B cell (primary cell): ENCODE measurements at regions not wholly inside any gene's neighbourhood (a gene's known extent, or its start where the extent isn't known, plus 50 kb on each side); places are given as distances from the start of the nearest gene placed in this dataset.

Experiments
- ATAC-seq: fragments of 200-7000 bp; cut with Tn5 transposase; one replicate; pipeline ENCODE4 v1.10.0; 2021; ENCODE audit warnings: low read depth, mild to moderate bottlenecking, moderate number of reproducible peaks, moderate library complexity
- CTCF ChIA-PET: fragments of 350-600 bp; sonication (Branson Sonifier 250); formaldehyde crosslinking; loops from one replicate; lab custom pipeline; 2021; ENCODE audit warnings: antibody characterized with exemption, inconsistent platforms; lab: Charles Lee
- POLR2A ChIA-PET: fragments of 350-600 bp; sonication (Branson Sonifier 250); formaldehyde crosslinking; loops from one replicate; lab custom pipeline; 2021; ENCODE audit warnings: antibody characterized with exemption; lab: Charles Lee
- DNase-seq: peaks from one replicate; pipeline ENCODE4 v3.0.0; 2013
- H2AFZ ChIP-seq: 2 replicates; pipeline ENCODE4 v1.6.1; 2012; ENCODE audit warnings: mild to moderate bottlenecking, low read depth, low read length; ENCODE audit not compliant: insufficient read depth, poor library complexity, severe bottlenecking
- H3K27ac ChIP-seq, 2 donors: 1 replicate in 1 of 2; 2 replicates in 1 of 2; pipeline ENCODE4 v1.5.1; 2012 to 2013; ENCODE audit warnings: low read length in 2 of 2, mild to moderate bottlenecking in 2 of 2, moderate library complexity in 1 of 2
- H3K27me3 ChIP-seq, 4 experiments: fragments of 200-600 bp in 1 of 4; sonication (generic) in 1 of 4; replicated peaks in 1 of 4; 1 replicate in 2 of 4; 2 replicates in 2 of 4; pipeline versions ENCODE4 v1.6.1 to v1.7.0; 2013 to 2016; ENCODE audit warnings: low read length in 3 of 4, mild to moderate bottlenecking in 2 of 4, mixed read lengths in 1 of 4, moderate library complexity in 1 of 4; ENCODE audit not compliant: insufficient read depth in 4 of 4, control insufficient read depth in 3 of 4; ENCODE audit errors: control extremely low read depth in 1 of 4
- H3K36me3 ChIP-seq, 2 experiments: replicated peaks in 1 of 2; 1 replicate in 1 of 2; 2 replicates in 1 of 2; pipeline versions ENCODE4 v1.6.1 to v1.7.1; 2013; ENCODE audit warnings: low read length in 1 of 2; ENCODE audit not compliant: insufficient read depth in 2 of 2, control insufficient read depth in 1 of 2; ENCODE audit errors: control extremely low read depth in 1 of 2, extremely low read depth in 1 of 2
- H3K4me1 ChIP-seq, 2 donors: fragments of 200-600 bp in 1 of 2; sonication (generic) in 1 of 2; 1 replicate in 1 of 2; 2 replicates in 1 of 2; pipeline versions ENCODE4 v1.5.1 to v1.6.1; 2013 to 2017; ENCODE audit warnings: low read length in 2 of 2; ENCODE audit not compliant: control insufficient read depth in 2 of 2, insufficient read depth in 2 of 2
- H3K4me2 ChIP-seq: replicated peaks from 2 replicates; pipeline ENCODE3; 2012; ENCODE audit warnings: mild to moderate bottlenecking, low read depth, low read length; ENCODE audit not compliant: poor library complexity, severe bottlenecking
- H3K4me3 ChIP-seq, 5 experiments: fragments of 200-600 bp in 1 of 5; sonication (generic) in 1 of 5; 1 replicate in 3 of 5; 2 replicates in 2 of 5; pipeline versions ENCODE4 v1.5.1 to v1.7.0; 2011 to 2016; ENCODE audit warnings: low read length in 4 of 5, mild to moderate bottlenecking in 4 of 5, low read depth in 2 of 5, control low read depth in 1 of 5, moderate library complexity in 1 of 5; ENCODE audit not compliant: insufficient read depth in 1 of 5; ENCODE audit errors: control extremely low read depth in 1 of 5, extremely low read depth in 1 of 5
- H3K79me2 ChIP-seq: fragments of 200-600 bp; sonication (generic); one replicate; pipeline ENCODE4 v1.6.0; 2016; ENCODE audit warnings: low read length; ENCODE audit not compliant: control insufficient read depth, insufficient read depth
- H3K9ac ChIP-seq: fragments of 200-600 bp; sonication (generic); 2 replicates; pipeline ENCODE4 v1.6.1; 2017; ENCODE audit warnings: mild to moderate bottlenecking, low read length, moderate library complexity
- H3K9me3 ChIP-seq, 3 donors: one replicate each; pipeline versions ENCODE4 v1.6.1 to v1.7.1; 2013; ENCODE audit warnings: low read length in 2 of 3; ENCODE audit not compliant: control insufficient read depth in 2 of 3, insufficient read depth in 1 of 3; ENCODE audit errors: control extremely low read depth in 1 of 3
- H4K20me1 ChIP-seq: 2 replicates; pipeline ENCODE4 v1.6.0; 2012; ENCODE audit warnings: mild to moderate bottlenecking, low read length; ENCODE audit not compliant: insufficient read depth, control insufficient read depth, poor library complexity, severe bottlenecking
- H3K27ac Mint-ChIP-seq: one replicate; pipeline ENCODE4 v1.8.0; 2021; ENCODE audit warnings: mixed read lengths
- H3K27me3 Mint-ChIP-seq: one replicate; pipeline ENCODE4 v1.8.0; 2021; ENCODE audit warnings: mixed read lengths
- H3K4me1 Mint-ChIP-seq: one replicate; pipeline ENCODE4 v1.8.0; 2021; ENCODE audit warnings: mixed read lengths
- H3K4me3 Mint-ChIP-seq: one replicate; pipeline ENCODE4 v1.8.0; 2021; ENCODE audit warnings: mixed read lengths
- H3K9me3 Mint-ChIP-seq: one replicate; pipeline ENCODE4 v1.8.0; 2022; ENCODE audit warnings: mixed read lengths; ENCODE audit not compliant: insufficient read depth
- EZH2 ChIP-seq: IDR thresholded peaks from 2 replicates; pipeline ENCODE4 v1.6.1; 2012; ENCODE audit warnings: borderline replicate concordance, low read depth, mild to moderate bottlenecking, moderate library complexity, low read length; ENCODE audit not compliant: insufficient read depth, poor library complexity, severe bottlenecking
- WGBS: methylation state at CpG from one replicate; pipeline ENCODE4 v1.1.5; 2013; ENCODE audit warnings: missing lambda C conversion rate; ENCODE audit not compliant: insufficient coverage; 5-methylcytosine and 5-hydroxymethylcytosine counted together
- intact Hi-C: fragments of 100-400 bp; cut with micrococcal nuclease; formaldehyde crosslinking; loops from one replicate; pipeline ENCODE4 v1.10.0; 2022
- TF ChIP-seq, protein P1 (sequence below): fragments of 200-600 bp; IDR thresholded peaks from one replicate; pipeline ENCODE4 v1.8.0; 2022; ENCODE audit warnings: antibody characterized with exemption, mild to moderate bottlenecking

- Mint-ChIP-seq H3K27me3 (no peaks in the 10 kb centered on the region), H3K9me3 (no peaks in the 10 kb centered on the region), H3K4me1 (peaks cover 20% of the 10 kb centered on the region), H3K27ac (no peak overlapping the region), H3K4me3 (no peak overlapping the region)
- intact Hi-C loops = loop anchor here (10.0 kb wide), 1 partner anchor 137 kb away; no protein-coding TSS in a partner anchor
- no peaks in the 10 kb centered on the region for H3K27me3 ChIP-seq
- H3K4me1 ChIP-seq = peaks cover 16 to 17% of the 10 kb centered on the region in 2 donors
- peak overlapping the region; percentile 0 for H3K9ac ChIP-seq
- 32% methylated on average over 2 of the region's 4 CpGs for WGBS
- no peak overlapping the region for H3K4me2 ChIP-seq
- no peaks in the 10 kb centered on the region for H3K36me3 ChIP-seq
- no peaks in the 10 kb centered on the region for H3K79me2 ChIP-seq
- no peaks in the 10 kb centered on the region for H4K20me1 ChIP-seq
- POLR2A ChIA-PET = no interaction called here
- CTCF ChIA-PET = interaction anchor here (2.0 to 7.6 kb wide), 3 partner anchors 61 to 660 kb away, joined by 4 to 151 read pairs (median 150); partner anchors contain the start of gene LMO4
- H3K9me3 ChIP-seq = no peaks in the 10 kb centered on the region
- H3K4me3 ChIP-seq = no peak overlapping the region
- DNase-seq = no peak
- peak overlapping the region; percentile 45 for H2AFZ ChIP-seq
- no peak overlapping the region for H3K27ac ChIP-seq
- ATAC-seq = no peak
- TF ChIP-seq, protein P1, sequence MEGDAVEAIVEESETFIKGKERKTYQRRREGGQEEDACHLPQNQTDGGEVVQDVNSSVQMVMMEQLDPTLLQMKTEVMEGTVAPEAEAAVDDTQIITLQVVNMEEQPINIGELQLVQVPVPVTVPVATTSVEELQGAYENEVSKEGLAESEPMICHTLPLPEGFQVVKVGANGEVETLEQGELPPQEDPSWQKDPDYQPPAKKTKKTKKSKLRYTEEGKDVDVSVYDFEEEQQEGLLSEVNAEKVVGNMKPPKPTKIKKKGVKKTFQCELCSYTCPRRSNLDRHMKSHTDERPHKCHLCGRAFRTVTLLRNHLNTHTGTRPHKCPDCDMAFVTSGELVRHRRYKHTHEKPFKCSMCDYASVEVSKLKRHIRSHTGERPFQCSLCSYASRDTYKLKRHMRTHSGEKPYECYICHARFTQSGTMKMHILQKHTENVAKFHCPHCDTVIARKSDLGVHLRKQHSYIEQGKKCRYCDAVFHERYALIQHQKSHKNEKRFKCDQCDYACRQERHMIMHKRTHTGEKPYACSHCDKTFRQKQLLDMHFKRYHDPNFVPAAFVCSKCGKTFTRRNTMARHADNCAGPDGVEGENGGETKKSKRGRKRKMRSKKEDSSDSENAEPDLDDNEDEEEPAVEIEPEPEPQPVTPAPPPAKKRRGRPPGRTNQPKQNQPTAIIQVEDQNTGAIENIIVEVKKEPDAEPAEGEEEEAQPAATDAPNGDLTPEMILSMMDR = no peak
- TF ChIP-seq EZH2 = no peak
These were observed 623.2 kb downstream of the LMO4 start for GRCh38 chr1:87951852-87952251.

DNA sequence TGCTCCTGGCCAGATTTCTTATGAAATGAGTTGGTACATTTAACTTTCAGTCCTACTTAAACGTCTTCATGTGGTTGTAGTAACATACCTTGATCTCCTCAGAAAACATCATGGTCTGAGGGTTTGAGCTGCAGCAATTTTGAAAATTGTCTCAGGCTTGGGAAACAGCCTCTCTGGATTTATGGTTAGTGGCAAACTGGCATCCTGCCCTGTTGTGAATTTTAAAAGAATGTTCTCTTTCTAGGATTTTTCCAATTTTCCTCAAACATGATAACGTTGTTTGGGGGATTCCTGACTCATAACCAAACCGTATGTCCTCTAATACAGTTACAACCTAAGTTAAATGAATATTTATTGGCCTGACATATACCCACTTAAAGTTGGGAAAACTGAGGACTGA is 624.4 kb downstream of the LMO4 start:
- Mint-ChIP-seq H3K27ac (no peak overlapping the region), H3K4me3 (no peak overlapping the region), H3K9me3 (no peaks in the 10 kb centered on the region), H3K27me3 (no peaks in the 10 kb centered on the region), H3K4me1 (peaks cover 20% of the 10 kb centered on the region)
- ATAC-seq (no peak), DNase-seq (no peak)
- Histone ChIP-seq H3K9ac (no peak overlapping the region), H3K79me2 (no peaks in the 10 kb centered on the region), H3K27ac (no peak overlapping the region), H3K4me3 (no peak overlapping the region), H3K4me1 (peaks cover 16 to 17% of the 10 kb centered on the region in 2 donors), H2AFZ (no peak overlapping the region), H3K36me3 (no peaks in the 10 kb centered on the region), H3K27me3 (no peaks in the 10 kb centered on the region), H3K9me3 (no peaks in the 10 kb centered on the region), H3K4me2 (no peak overlapping the region), H4K20me1 (no peaks in the 10 kb centered on the region)
- ChIA-PET CTCF (interaction anchor here (0.6 to 7.6 kb wide), 49 partner anchors 8 to 1646 kb away, joined by 3 to 151 read pairs (median 4); partner anchors contain the start of gene LMO4), POLR2A (no interaction called here)
- TF ChIP-seq, protein P1 = no peak
- TF ChIP-seq EZH2 = no peak
- no CpG with 5 or more reads among the region's 3 CpGs for WGBS
- intact Hi-C loops = loop anchor here (1.0 to 10.0 kb wide), 2 partner anchors 138 to 627 kb away; no protein-coding TSS in a partner anchor
